OCI-LY3 (cell line): ENCODE measurements at regions not wholly inside any gene's neighbourhood (a gene's known extent, or its start where the extent isn't known, plus 50 kb on each side); places are given as distances from the start of the nearest gene placed in this dataset.

ENCODE experiments used
- EZH2phosphoT487 ChIP-seq: fragments of 200-600 bp; shearing (Covaris generic); IDR thresholded peaks from 2 replicates; pipeline ENCODE4 v1.6.1; 2018; ENCODE audit warnings: antibody characterized with exemption, mixed run types, low read depth
- TF ChIP-seq, protein P1 (sequence below): fragments of 200-600, 300-600 bp; sonication (generic); IDR thresholded peaks from 2 replicates; pipeline ENCODE4 v1.5.1; 2014; ENCODE audit warnings: antibody characterized with exemption, low read length, low read depth

GRCh38 chrX:45775468-45775867 is 574.8 kb upstream of the DIPK2B start:
- TF ChIP-seq, protein P1, sequence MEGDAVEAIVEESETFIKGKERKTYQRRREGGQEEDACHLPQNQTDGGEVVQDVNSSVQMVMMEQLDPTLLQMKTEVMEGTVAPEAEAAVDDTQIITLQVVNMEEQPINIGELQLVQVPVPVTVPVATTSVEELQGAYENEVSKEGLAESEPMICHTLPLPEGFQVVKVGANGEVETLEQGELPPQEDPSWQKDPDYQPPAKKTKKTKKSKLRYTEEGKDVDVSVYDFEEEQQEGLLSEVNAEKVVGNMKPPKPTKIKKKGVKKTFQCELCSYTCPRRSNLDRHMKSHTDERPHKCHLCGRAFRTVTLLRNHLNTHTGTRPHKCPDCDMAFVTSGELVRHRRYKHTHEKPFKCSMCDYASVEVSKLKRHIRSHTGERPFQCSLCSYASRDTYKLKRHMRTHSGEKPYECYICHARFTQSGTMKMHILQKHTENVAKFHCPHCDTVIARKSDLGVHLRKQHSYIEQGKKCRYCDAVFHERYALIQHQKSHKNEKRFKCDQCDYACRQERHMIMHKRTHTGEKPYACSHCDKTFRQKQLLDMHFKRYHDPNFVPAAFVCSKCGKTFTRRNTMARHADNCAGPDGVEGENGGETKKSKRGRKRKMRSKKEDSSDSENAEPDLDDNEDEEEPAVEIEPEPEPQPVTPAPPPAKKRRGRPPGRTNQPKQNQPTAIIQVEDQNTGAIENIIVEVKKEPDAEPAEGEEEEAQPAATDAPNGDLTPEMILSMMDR: no peak
- no peak for TF ChIP-seq EZH2phosphoT487
